A549 (cell line): ENCODE measurements at regions not wholly inside any gene's neighbourhood (a gene's known extent, or its start where the extent isn't known, plus 50 kb on each side); places are given as distances from the start of the nearest gene placed in this dataset.

Source experiments
- ATAC-seq, 2 experiments: fragments of 200-7000 bp in 1 of 2; fragments of >200 bp in 1 of 2; cut with Nextera tagmentation in 1 of 2; cut with Tn5 transposase in 1 of 2; 3 replicates each; pipeline versions ENCODE4 v1.8.0 to v1.9.1; 2018 to 2020; ENCODE audit warnings: mild to moderate bottlenecking in 1 of 2, moderate library complexity in 1 of 2
- CTCF ChIA-PET: fragments of 300-600 bp; sonication (Branson Sonifier 250); formaldehyde crosslinking; extraction: SDS; loops from one replicate; lab custom pipeline; 2021; ENCODE audit warnings: antibody characterized with exemption, inconsistent platforms; lab: Yijun Ruan, JAX
- POLR2A ChIA-PET: fragments of 350-600 bp; formaldehyde crosslinking; extraction: SDS; loops from one replicate; lab custom pipeline; 2021; ENCODE audit warnings: antibody characterized with exemption, inconsistent platforms; lab: Yijun Ruan, JAX
- DNase-seq, 2 experiments: peaks; one replicate each; pipeline versions ENCODE4 v3.0.0 to v3.0.0-alpha.2; 2011 to 2016; ENCODE audit warnings: low read depth in 1 of 2, low spot score in 1 of 2
- FAIRE-seq: peaks from 2 replicates; lab custom pipeline; 2011; peaks lifted over from hg19 to GRCh38; lab: Jason Lieb, UNC
- H3K27ac ChIP-seq, 2 experiments: fragments of >200 bp; sonication (Bioruptor Twin); formaldehyde crosslinking; 3 replicates each; pipeline ENCODE4 v1.5.1; 2016 to 2017
- H3K4me1 ChIP-seq: fragments of >200 bp; sonication (Bioruptor Twin); formaldehyde crosslinking; 3 replicates; pipeline ENCODE4 v1.6.1; 2016
- H3K4me2 ChIP-seq: fragments of >200 bp; sonication (Bioruptor Twin); formaldehyde crosslinking; 3 replicates; pipeline ENCODE4 v1.6.1; 2016
- H3K4me3 ChIP-seq: fragments of >200 bp; sonication (Bioruptor Twin); formaldehyde crosslinking; 3 replicates; pipeline ENCODE4 v1.5.1; 2016
- H3K9me3 ChIP-seq: fragments of >200 bp; sonication (Bioruptor Twin); formaldehyde crosslinking; 3 replicates; pipeline ENCODE4 v1.6.1; 2016
- ATOH8 ChIP-seq: fragments of 250-450 bp; sonication (Bioruptor Pico); IDR thresholded peaks from 2 replicates; pipeline ENCODE4 v1.5.0; 2020; ENCODE audit warnings: low read depth, mild to moderate bottlenecking, moderate library complexity
- BCL3 ChIP-seq: fragments of >200 bp; sonication (Bioruptor Twin); formaldehyde crosslinking; IDR thresholded peaks from 3 replicates; pipeline ENCODE4 v1.6.1; 2016
- BHLHE40 ChIP-seq: IDR thresholded peaks from 2 replicates; pipeline ENCODE4 v1.6.1; 2012; ENCODE audit warnings: low read depth, low read length, inconsistent platforms
- CTCF ChIP-seq: fragments of >200 bp; sonication (Bioruptor Twin); formaldehyde crosslinking; IDR thresholded peaks from 3 replicates; pipeline ENCODE4 v1.5.1; 2016
- FOSB ChIP-seq: fragments of 250-450 bp; sonication (Bioruptor Pico); IDR thresholded peaks from 2 replicates; pipeline ENCODE4 v1.5.0; 2020; ENCODE audit warnings: mild to moderate bottlenecking, moderate library complexity
- GATA3 ChIP-seq: IDR thresholded peaks from 2 replicates; pipeline ENCODE4 v1.6.1; 2012; ENCODE audit warnings: borderline replicate concordance
- HES2 ChIP-seq: fragments of >200 bp; sonication (Bioruptor Twin); formaldehyde crosslinking; IDR thresholded peaks from 2 replicates; pipeline ENCODE4 v1.6.1; 2016
- JUNB ChIP-seq: fragments of >200 bp; sonication (Bioruptor Twin); formaldehyde crosslinking; IDR thresholded peaks from 2 replicates; pipeline ENCODE4 v1.6.1; 2016
- KDM5A ChIP-seq: fragments of 200-600 bp; sonication (generic); IDR thresholded peaks from 2 replicates; pipeline ENCODE4 v1.6.1; 2016; ENCODE audit warnings: antibody characterized with exemption, mild to moderate bottlenecking
- MAFK ChIP-seq: fragments of 450-650 bp; IDR thresholded peaks from 2 replicates; pipeline ENCODE4 v1.6.1; 2014; ENCODE audit not compliant: partially characterized antibody
- PHF8 ChIP-seq: fragments of 200-600 bp; sonication (generic); IDR thresholded peaks from 2 replicates; pipeline ENCODE4 v1.6.1; 2016; ENCODE audit warnings: low read depth, mild to moderate bottlenecking, antibody characterized with exemption, moderate library complexity, borderline replicate concordance
- POLR2A ChIP-seq: IDR thresholded peaks from 2 replicates; pipeline ENCODE4 v1.6.1; 2012; ENCODE audit warnings: mild to moderate bottlenecking, low read length
- SMC3 ChIP-seq: fragments of >200 bp; sonication (Bioruptor Twin); formaldehyde crosslinking; IDR thresholded peaks from 3 replicates; pipeline ENCODE4 v1.6.1; 2018; ENCODE audit warnings: inconsistent platforms
- USF2 ChIP-seq: fragments of 450-650 bp; IDR thresholded peaks from 2 replicates; pipeline ENCODE4 v1.6.1; 2014; ENCODE audit warnings: antibody characterized with exemption
- WGBS: methylation state at CpG from one replicate; pipeline ENCODE4 v1.1.6; 2017; ENCODE audit errors: missing lambda C conversion rate; 5-methylcytosine and 5-hydroxymethylcytosine counted together
- TF ChIP-seq, protein P1 (sequence below): fragments of 200-600 bp; sonication (generic); IDR thresholded peaks from 2 replicates; pipeline ENCODE4 v1.6.1; 2016; ENCODE audit warnings: antibody characterized with exemption, mild to moderate bottlenecking, moderate library complexity
- TF ChIP-seq, protein P2 (sequence below): IDR thresholded peaks from 2 replicates; pipeline ENCODE4 v1.6.1; 2012
- TF ChIP-seq, protein P3 (sequence below): fragments of 250-450 bp; sonication (Bioruptor Pico); IDR thresholded peaks from 2 replicates; pipeline ENCODE4 v1.5.0; 2021; ENCODE audit warnings: mild to moderate bottlenecking, moderate library complexity, borderline replicate concordance

GRCh38 chr22:27066856-27067255 is 409.5 kb downstream of the MIAT start:
- Histone ChIP-seq H3K4me1 (no peaks in the 10 kb centered on the region), H3K9me3 (no peaks in the 10 kb centered on the region), H3K4me3 (no peak overlapping the region), H3K27ac (no peak overlapping the region), H3K4me2 (no peak overlapping the region)
- ChIA-PET POLR2A (no interaction called here), CTCF (no interaction called here)
- DNase-seq (no peak), ATAC-seq (no peak), FAIRE-seq (no peak)
- TF ChIP-seq HES2 (no peak), MAFK (no peak), ATOH8 (no peak), SMC3 (no peak), CTCF (no peak), KDM5A (no peak), PHF8 (no peak), GATA3 (no peak), BHLHE40 (no peak), USF2 (no peak), FOSB (no peak), JUNB (no peak), BCL3 (no peak), POLR2A (no peak)
- TF ChIP-seq, protein P1, sequence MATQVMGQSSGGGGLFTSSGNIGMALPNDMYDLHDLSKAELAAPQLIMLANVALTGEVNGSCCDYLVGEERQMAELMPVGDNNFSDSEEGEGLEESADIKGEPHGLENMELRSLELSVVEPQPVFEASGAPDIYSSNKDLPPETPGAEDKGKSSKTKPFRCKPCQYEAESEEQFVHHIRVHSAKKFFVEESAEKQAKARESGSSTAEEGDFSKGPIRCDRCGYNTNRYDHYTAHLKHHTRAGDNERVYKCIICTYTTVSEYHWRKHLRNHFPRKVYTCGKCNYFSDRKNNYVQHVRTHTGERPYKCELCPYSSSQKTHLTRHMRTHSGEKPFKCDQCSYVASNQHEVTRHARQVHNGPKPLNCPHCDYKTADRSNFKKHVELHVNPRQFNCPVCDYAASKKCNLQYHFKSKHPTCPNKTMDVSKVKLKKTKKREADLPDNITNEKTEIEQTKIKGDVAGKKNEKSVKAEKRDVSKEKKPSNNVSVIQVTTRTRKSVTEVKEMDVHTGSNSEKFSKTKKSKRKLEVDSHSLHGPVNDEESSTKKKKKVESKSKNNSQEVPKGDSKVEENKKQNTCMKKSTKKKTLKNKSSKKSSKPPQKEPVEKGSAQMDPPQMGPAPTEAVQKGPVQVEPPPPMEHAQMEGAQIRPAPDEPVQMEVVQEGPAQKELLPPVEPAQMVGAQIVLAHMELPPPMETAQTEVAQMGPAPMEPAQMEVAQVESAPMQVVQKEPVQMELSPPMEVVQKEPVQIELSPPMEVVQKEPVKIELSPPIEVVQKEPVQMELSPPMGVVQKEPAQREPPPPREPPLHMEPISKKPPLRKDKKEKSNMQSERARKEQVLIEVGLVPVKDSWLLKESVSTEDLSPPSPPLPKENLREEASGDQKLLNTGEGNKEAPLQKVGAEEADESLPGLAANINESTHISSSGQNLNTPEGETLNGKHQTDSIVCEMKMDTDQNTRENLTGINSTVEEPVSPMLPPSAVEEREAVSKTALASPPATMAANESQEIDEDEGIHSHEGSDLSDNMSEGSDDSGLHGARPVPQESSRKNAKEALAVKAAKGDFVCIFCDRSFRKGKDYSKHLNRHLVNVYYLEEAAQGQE = no peak
- TF ChIP-seq, protein P2, sequence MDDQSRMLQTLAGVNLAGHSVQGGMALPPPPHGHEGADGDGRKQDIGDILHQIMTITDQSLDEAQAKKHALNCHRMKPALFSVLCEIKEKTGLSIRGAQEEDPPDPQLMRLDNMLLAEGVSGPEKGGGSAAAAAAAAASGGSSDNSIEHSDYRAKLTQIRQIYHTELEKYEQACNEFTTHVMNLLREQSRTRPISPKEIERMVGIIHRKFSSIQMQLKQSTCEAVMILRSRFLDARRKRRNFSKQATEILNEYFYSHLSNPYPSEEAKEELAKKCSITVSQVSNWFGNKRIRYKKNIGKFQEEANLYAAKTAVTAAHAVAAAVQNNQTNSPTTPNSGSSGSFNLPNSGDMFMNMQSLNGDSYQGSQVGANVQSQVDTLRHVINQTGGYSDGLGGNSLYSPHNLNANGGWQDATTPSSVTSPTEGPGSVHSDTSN = no peak
- TF ChIP-seq, protein P3, sequence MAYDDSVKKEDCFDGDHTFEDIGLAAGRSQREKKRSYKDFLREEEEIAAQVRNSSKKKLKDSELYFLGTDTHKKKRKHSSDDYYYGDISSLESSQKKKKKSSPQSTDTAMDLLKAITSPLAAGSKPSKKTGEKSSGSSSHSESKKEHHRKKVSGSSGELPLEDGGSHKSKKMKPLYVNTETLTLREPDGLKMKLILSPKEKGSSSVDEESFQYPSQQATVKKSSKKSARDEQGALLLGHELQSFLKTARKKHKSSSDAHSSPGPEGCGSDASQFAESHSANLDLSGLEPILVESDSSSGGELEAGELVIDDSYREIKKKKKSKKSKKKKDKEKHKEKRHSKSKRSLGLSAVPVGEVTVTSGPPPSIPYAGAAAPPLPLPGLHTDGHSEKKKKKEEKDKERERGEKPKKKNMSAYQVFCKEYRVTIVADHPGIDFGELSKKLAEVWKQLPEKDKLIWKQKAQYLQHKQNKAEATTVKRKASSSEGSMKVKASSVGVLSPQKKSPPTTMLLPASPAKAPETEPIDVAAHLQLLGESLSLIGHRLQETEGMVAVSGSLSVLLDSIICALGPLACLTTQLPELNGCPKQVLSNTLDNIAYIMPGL (CRISPR knock-in tag) = no peak
- 89% methylated on average over 12 of the region's 12 CpGs for WGBS
